Left ventricle myocardium inferior (tissue), 1 donor: ENCODE measurements at regions not wholly inside any gene's neighbourhood (a gene's known extent, or its start where the extent isn't known, plus 50 kb on each side); places are given as distances from the start of the nearest gene placed in this dataset.

ENCODE experiments used
- DNase-seq: peaks from one replicate; pipeline ENCODE4 v3.0.0-alpha.2; 2020
- H3K27ac ChIP-seq: fragments of 200-600 bp; replicated peaks from 2 replicates; pipeline ENCODE4 v1.8.0; 2021
- H3K27me3 ChIP-seq: fragments of 200-600 bp; 2 replicates; pipeline ENCODE4 v1.8.0; 2021; ENCODE audit warnings: low read depth
- H3K36me3 ChIP-seq: fragments of 200-600 bp; 2 replicates; pipeline ENCODE4 v1.8.0; 2021
- H3K4me1 ChIP-seq: fragments of 200-600 bp; 2 replicates; pipeline ENCODE4 v1.8.0; 2021
- H3K4me3 ChIP-seq: fragments of 200-600 bp; 2 replicates; pipeline ENCODE4 v1.8.0; 2021; ENCODE audit warnings: mild to moderate bottlenecking, moderate library complexity
- H3K9me3 ChIP-seq: fragments of 200-600 bp; replicated peaks from 2 replicates; pipeline ENCODE4 v1.8.0; 2021
- intact Hi-C: fragments of 100-400 bp; cut with micrococcal nuclease; formaldehyde crosslinking; loops from one replicate; pipeline ENCODE4 v1.11.0; 2022
- TF ChIP-seq, protein P1 (sequence below): fragments of 200-600 bp; IDR thresholded peaks from 2 replicates; pipeline ENCODE4 v1.8.0; 2021; ENCODE audit warnings: antibody characterized with exemption, mild to moderate bottlenecking, borderline replicate concordance
- donor health status: DM: no; HTN: yes; CAD: no; lungs with severe emphysema.

- TF ChIP-seq, protein P1, sequence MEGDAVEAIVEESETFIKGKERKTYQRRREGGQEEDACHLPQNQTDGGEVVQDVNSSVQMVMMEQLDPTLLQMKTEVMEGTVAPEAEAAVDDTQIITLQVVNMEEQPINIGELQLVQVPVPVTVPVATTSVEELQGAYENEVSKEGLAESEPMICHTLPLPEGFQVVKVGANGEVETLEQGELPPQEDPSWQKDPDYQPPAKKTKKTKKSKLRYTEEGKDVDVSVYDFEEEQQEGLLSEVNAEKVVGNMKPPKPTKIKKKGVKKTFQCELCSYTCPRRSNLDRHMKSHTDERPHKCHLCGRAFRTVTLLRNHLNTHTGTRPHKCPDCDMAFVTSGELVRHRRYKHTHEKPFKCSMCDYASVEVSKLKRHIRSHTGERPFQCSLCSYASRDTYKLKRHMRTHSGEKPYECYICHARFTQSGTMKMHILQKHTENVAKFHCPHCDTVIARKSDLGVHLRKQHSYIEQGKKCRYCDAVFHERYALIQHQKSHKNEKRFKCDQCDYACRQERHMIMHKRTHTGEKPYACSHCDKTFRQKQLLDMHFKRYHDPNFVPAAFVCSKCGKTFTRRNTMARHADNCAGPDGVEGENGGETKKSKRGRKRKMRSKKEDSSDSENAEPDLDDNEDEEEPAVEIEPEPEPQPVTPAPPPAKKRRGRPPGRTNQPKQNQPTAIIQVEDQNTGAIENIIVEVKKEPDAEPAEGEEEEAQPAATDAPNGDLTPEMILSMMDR, result no peak
- H3K4me3 ChIP-seq, result no peak overlapping the region
- no peak overlapping the region for H3K27ac ChIP-seq
- H3K9me3 ChIP-seq, result no peaks in the 10 kb centered on the region
- H3K36me3 ChIP-seq, result no peaks in the 10 kb centered on the region
- H3K27me3 ChIP-seq, result no peaks in the 10 kb centered on the region
- intact Hi-C loops, result no loop called here
- H3K4me1 ChIP-seq, result no peaks in the 10 kb centered on the region
- no peak for DNase-seq
Measured at GRCh38 chrX:11995146-11995545, 143.1 kb upstream of the FRMPD4 start.

- H3K36me3 ChIP-seq, result no peaks in the 10 kb centered on the region
- H3K27ac ChIP-seq, result no peak overlapping the region
- no peaks in the 10 kb centered on the region for H3K27me3 ChIP-seq
- intact Hi-C loops, result no loop called here
- DNase-seq, result no peak
- H3K9me3 ChIP-seq, result no peaks in the 10 kb centered on the region
- TF ChIP-seq, protein P1, result no peak
- no peaks in the 10 kb centered on the region for H3K4me1 ChIP-seq
- H3K4me3 ChIP-seq, result no peak overlapping the region
Measured at GRCh38 chrX:11996810-11997209, 141.5 kb upstream of the FRMPD4 start.

DNA sequence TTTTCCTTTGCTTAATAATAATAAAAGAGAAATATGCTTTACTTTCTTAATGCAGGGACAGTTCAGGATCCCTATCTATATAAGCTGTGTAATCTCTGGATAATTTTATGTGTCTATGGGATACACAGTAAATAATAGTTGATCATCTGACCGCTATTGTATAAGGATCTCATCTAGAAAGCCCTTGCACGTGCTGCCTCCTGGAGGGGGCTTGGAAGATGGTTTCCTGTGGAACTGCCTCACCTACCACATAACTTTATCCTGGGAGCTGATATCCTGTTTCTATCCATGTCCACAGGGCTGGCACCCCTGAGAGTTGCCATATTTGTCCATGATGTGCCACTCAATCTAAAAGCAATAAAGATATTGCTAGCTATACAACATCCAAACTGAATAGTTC is 139.3 kb upstream of the FRMPD4 start:
- Histone ChIP-seq H3K4me3 (no peak overlapping the region), H3K27ac (no peak overlapping the region), H3K36me3 (no peaks in the 10 kb centered on the region), H3K9me3 (no peaks in the 10 kb centered on the region), H3K4me1 (no peaks in the 10 kb centered on the region), H3K27me3 (no peaks in the 10 kb centered on the region)
- intact Hi-C loops, result no loop called here
- TF ChIP-seq, protein P1, result peak; percentile 20
- DNase-seq, result no peak

DNA sequence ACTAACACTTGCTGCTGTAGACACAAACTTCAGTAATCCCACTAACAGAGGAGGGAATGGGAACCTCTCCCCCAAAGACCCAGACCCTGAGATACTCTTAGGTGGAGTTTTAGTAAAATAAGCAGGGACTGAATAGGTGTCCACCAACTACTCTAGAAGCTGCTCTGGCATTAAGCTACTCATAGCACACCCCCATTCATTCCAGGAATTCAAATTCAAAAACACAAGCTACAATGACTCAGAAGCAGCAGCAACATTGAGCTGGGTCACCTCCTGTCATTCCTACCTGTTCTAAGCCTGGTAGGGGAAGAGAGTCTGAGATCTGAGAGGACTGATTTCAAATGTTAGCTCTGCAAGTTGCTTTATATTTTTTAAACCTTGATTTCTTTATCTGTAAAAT is 135.4 kb upstream of the FRMPD4 start:
- TF ChIP-seq, protein P1, result no peak
- intact Hi-C loops, result no loop called here
- H3K9me3 ChIP-seq, result no peaks in the 10 kb centered on the region
- no peaks in the 10 kb centered on the region for H3K27me3 ChIP-seq
- no peak overlapping the region for H3K27ac ChIP-seq
- no peaks in the 10 kb centered on the region for H3K4me1 ChIP-seq
- H3K4me3 ChIP-seq, result no peak overlapping the region
- H3K36me3 ChIP-seq, result no peaks in the 10 kb centered on the region
- no peak for DNase-seq

GRCh38 chrX:12007881-12008280 is 130.4 kb upstream of the FRMPD4 start:
- no peaks in the 10 kb centered on the region for H3K27me3 ChIP-seq
- intact Hi-C loops, result no loop called here
- H3K27ac ChIP-seq, result no peak overlapping the region
- no peak for DNase-seq
- no peaks in the 10 kb centered on the region for H3K4me1 ChIP-seq
- TF ChIP-seq, protein P1, result no peak
- H3K4me3 ChIP-seq, result no peak overlapping the region
- H3K9me3 ChIP-seq, result no peaks in the 10 kb centered on the region
- no peaks in the 10 kb centered on the region for H3K36me3 ChIP-seq

- H3K27me3 ChIP-seq, result no peaks in the 10 kb centered on the region
- no peaks in the 10 kb centered on the region for H3K36me3 ChIP-seq
- DNase-seq, result no peak
- TF ChIP-seq, protein P1, result no peak
- no peak overlapping the region for H3K4me3 ChIP-seq
- no peaks in the 10 kb centered on the region for H3K4me1 ChIP-seq
- no peak overlapping the region for H3K27ac ChIP-seq
- no peaks in the 10 kb centered on the region for H3K9me3 ChIP-seq
- intact Hi-C loops, result no loop called here
Measured at GRCh38 chrX:12010436-12010835, 127.8 kb upstream of the FRMPD4 start.
